CD4-positive, alpha-beta T cell (primary cell): ENCODE measurements at regions not wholly inside any gene's neighbourhood (a gene's known extent, or its start where the extent isn't known, plus 50 kb on each side); places are given as distances from the start of the nearest gene placed in this dataset.
"Not testable (repeated sequence)": the region's sequence is repeated elsewhere in the genome, so short reads cannot be mapped to it uniquely, and the experiment has no call there.

Experiments used
- ATAC-seq: fragments of 200-7000 bp; cut with Tn5 transposase; one replicate; pipeline ENCODE4 v1.10.0; 2022; ENCODE audit warnings: mild to moderate bottlenecking; ENCODE audit not compliant: poor library complexity
- CTCF ChIA-PET: fragments of 350-600 bp; sonication (Branson Sonifier 250); formaldehyde crosslinking; loops from one replicate; lab custom pipeline; 2021; ENCODE audit warnings: antibody characterized with exemption, inconsistent platforms; lab: Charles Lee
- POLR2A ChIA-PET: fragments of 350-600 bp; sonication (Branson Sonifier 250); formaldehyde crosslinking; loops from one replicate; lab custom pipeline; 2021; ENCODE audit warnings: antibody characterized with exemption, inconsistent platforms; lab: Charles Lee
- DNase-seq, 14 experiments: peaks; one replicate each; pipeline ENCODE4 v3.0.0-alpha.2; 2013 to 2020; ENCODE audit warnings: mixed read lengths in 2 of 14
- H3K27ac ChIP-seq, 2 donors: one replicate each; pipeline versions ENCODE4 v1.5.1 to v1.7.0; 2013; ENCODE audit warnings: low read length in 2 of 2, low read depth in 1 of 2, mild to moderate bottlenecking in 1 of 2
- H3K27me3 ChIP-seq, 2 experiments: 1 replicate in 1 of 2; 2 replicates in 1 of 2; pipeline versions ENCODE4 v1.6.1 to v1.7.0; 2013; ENCODE audit warnings: low read length in 2 of 2, control low read depth in 1 of 2, mild to moderate bottlenecking in 1 of 2, moderate library complexity in 1 of 2; ENCODE audit not compliant: insufficient read depth in 2 of 2, control insufficient read depth in 1 of 2
- H3K36me3 ChIP-seq: one replicate; pipeline ENCODE4 v1.6.1; 2013; ENCODE audit warnings: low read length, control low read depth; ENCODE audit not compliant: insufficient read depth
- H3K4me1 ChIP-seq: one replicate; pipeline ENCODE4 v1.6.1; 2013; ENCODE audit warnings: low read length, control low read depth; ENCODE audit not compliant: insufficient read depth
- H3K4me3 ChIP-seq: one replicate; pipeline ENCODE4 v1.5.1; 2013; ENCODE audit warnings: mild to moderate bottlenecking, low read length, moderate library complexity
- H3K9me3 ChIP-seq, 2 experiments: 1 replicate in 1 of 2; 2 replicates in 1 of 2; pipeline versions ENCODE4 v1.6.1 to v1.7.0; 2013; ENCODE audit warnings: low read length in 2 of 2, mild to moderate bottlenecking in 2 of 2, control low read depth in 1 of 2, moderate library complexity in 1 of 2; ENCODE audit not compliant: control insufficient read depth in 1 of 2, insufficient read depth in 1 of 2
- H3K27ac Mint-ChIP-seq: one replicate; pipeline ENCODE4 v1.8.0; 2020; ENCODE audit warnings: mixed read lengths
- H3K27me3 Mint-ChIP-seq: one replicate; pipeline ENCODE4 v1.8.0; 2021; ENCODE audit warnings: mixed read lengths
- H3K36me3 Mint-ChIP-seq: one replicate; pipeline ENCODE4 v1.8.0; 2021; ENCODE audit warnings: low read depth, mixed read lengths
- H3K4me1 Mint-ChIP-seq: one replicate; pipeline ENCODE4 v1.8.0; 2021; ENCODE audit warnings: low read depth, mixed read lengths
- H3K4me3 Mint-ChIP-seq: one replicate; pipeline ENCODE4 v1.8.0; 2020; ENCODE audit warnings: mild to moderate bottlenecking, mixed read lengths
- H3K9me3 Mint-ChIP-seq: one replicate; pipeline ENCODE4 v1.8.0; 2020; ENCODE audit warnings: mixed read lengths
- intact Hi-C, 2 experiments: fragments of 100-400 bp; cut with DNase I in 1 of 2; cut with micrococcal nuclease in 1 of 2; formaldehyde crosslinking; loops; one replicate each; pipeline versions ENCODE4 v1.15.1 to v1.9.0; 2023 to 2025; cut with DNase I, micrococcal nuclease
- TF ChIP-seq, protein P1 (sequence below): fragments of 200-600 bp; IDR thresholded peaks from one replicate; pipeline ENCODE4 v1.8.0; 2022; ENCODE audit warnings: antibody characterized with exemption, mild to moderate bottlenecking

GRCh38 chr9:102892025-102892424 lies 103.1 kb upstream of the CYLC2 start:
- H3K27ac Mint-ChIP-seq: no peak overlapping the region
- Histone ChIP-seq H3K27ac (no peak overlapping the region), H3K4me1 (no peaks in the 10 kb centered on the region), H3K36me3 (no peaks in the 10 kb centered on the region), H3K4me3 (no peak overlapping the region), H3K27me3 (no peaks in the 10 kb centered on the region), H3K9me3 (peaks cover 0 to 1% of the 10 kb centered on the region in 2 experiments)
- intact Hi-C loops: no loop called here
- ChIA-PET CTCF (no interaction called here), POLR2A (no interaction called here)
- TF ChIP-seq, protein P1, sequence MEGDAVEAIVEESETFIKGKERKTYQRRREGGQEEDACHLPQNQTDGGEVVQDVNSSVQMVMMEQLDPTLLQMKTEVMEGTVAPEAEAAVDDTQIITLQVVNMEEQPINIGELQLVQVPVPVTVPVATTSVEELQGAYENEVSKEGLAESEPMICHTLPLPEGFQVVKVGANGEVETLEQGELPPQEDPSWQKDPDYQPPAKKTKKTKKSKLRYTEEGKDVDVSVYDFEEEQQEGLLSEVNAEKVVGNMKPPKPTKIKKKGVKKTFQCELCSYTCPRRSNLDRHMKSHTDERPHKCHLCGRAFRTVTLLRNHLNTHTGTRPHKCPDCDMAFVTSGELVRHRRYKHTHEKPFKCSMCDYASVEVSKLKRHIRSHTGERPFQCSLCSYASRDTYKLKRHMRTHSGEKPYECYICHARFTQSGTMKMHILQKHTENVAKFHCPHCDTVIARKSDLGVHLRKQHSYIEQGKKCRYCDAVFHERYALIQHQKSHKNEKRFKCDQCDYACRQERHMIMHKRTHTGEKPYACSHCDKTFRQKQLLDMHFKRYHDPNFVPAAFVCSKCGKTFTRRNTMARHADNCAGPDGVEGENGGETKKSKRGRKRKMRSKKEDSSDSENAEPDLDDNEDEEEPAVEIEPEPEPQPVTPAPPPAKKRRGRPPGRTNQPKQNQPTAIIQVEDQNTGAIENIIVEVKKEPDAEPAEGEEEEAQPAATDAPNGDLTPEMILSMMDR: no peak
- no peaks in the 10 kb centered on the region for H3K4me1 Mint-ChIP-seq
- H3K9me3 Mint-ChIP-seq: no peaks in the 10 kb centered on the region
- no peak for DNase-seq
- no peak for ATAC-seq
- H3K4me3 Mint-ChIP-seq: no peak overlapping the region
- H3K27me3 Mint-ChIP-seq: no peaks in the 10 kb centered on the region
- no peaks in the 10 kb centered on the region for H3K36me3 Mint-ChIP-seq

GRCh38 chr9:102888747-102889146 lies 106.4 kb upstream of the CYLC2 start:
- ATAC-seq, H3K27ac ChIP-seq, DNase-seq, H3K27ac Mint-ChIP-seq, H3K36me3 ChIP-seq, CTCF ChIA-PET, H3K36me3 Mint-ChIP-seq, H3K27me3 Mint-ChIP-seq, H3K27me3 ChIP-seq, H3K9me3 ChIP-seq, H3K4me1 ChIP-seq, H3K4me3 ChIP-seq, intact Hi-C loops, POLR2A ChIA-PET, H3K4me1 Mint-ChIP-seq, H3K9me3 Mint-ChIP-seq, H3K4me3 Mint-ChIP-seq: not testable (repeated sequence)

DNA sequence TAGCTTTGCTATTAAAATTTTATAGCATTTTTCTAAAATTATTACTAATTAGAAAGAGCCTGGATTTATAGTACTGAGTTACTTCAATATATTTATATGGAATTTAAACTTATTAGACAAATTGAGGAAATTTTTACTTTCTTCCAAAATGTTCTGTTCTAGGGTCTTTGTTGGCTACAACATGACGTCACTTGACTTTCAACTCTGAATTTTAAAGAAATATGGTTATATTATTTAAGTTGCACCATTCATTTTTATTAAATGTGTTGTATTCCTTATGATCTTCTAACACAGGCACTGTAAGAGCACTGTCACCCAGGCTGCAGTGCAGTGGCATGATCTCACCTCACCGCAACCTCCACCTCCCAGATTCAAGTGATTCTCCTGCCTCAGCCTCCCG lies 119.4 kb upstream of the CYLC2 start:
- Histone ChIP-seq H3K9me3 (peaks cover 0 to 3% of the 10 kb centered on the region in 2 experiments), H3K27ac (no peak overlapping the region), H3K4me1 (no peaks in the 10 kb centered on the region), H3K36me3 (no peaks in the 10 kb centered on the region), H3K27me3 (no peaks in the 10 kb centered on the region), H3K4me3 (no peak overlapping the region)
- TF ChIP-seq, protein P1: no peak
- Mint-ChIP-seq H3K27ac (no peak overlapping the region), H3K4me3 (no peak overlapping the region), H3K4me1 (no peaks in the 10 kb centered on the region), H3K9me3 (peaks cover 9% of the 10 kb centered on the region), H3K27me3 (no peaks in the 10 kb centered on the region), H3K36me3 (no peaks in the 10 kb centered on the region)
- ATAC-seq (no peak), DNase-seq (no peak)
- ChIA-PET POLR2A (no interaction called here), CTCF (no interaction called here)
- intact Hi-C loops: no loop called here

DNA sequence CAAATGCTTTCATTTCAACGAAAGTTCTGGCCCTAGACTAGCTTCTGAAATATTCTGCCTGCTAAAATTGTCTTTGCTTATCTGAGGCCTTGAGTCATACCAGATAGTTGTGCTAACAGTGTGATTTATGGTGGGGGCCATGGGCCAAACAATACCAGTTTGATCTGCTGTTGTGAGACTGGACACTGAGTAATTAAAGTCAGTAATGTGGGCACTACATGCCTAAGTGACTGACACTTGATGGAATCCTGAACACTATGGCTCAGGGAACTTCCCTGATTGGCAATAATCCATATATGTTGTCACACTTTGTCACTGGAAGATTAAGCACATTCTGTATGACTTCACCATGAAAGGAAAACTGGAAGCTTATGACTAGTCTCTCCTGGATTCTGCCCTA lies 127.6 kb upstream of the CYLC2 start:
- Mint-ChIP-seq H3K27ac (no peak overlapping the region), H3K9me3 (peaks cover 2% of the 10 kb centered on the region), H3K4me3 (no peak overlapping the region), H3K4me1 (no peaks in the 10 kb centered on the region), H3K36me3 (no peaks in the 10 kb centered on the region), H3K27me3 (no peaks in the 10 kb centered on the region)
- ChIA-PET POLR2A (interaction anchor here (0.6 kb wide), 1 partner anchor 1443 kb away, joined by 3 read pairs; no protein-coding TSS in a partner anchor), CTCF (no interaction called here)
- intact Hi-C loops: no loop called here
- Histone ChIP-seq H3K4me1 (no peaks in the 10 kb centered on the region), H3K9me3 (no peaks in the 10 kb centered on the region), H3K36me3 (no peaks in the 10 kb centered on the region), H3K27me3 (no peaks in the 10 kb centered on the region), H3K4me3 (no peak overlapping the region), H3K27ac (no peak overlapping the region)
- ATAC-seq: no peak
- DNase-seq: no peak
- TF ChIP-seq, protein P1: no peak
